HEK293T (cell line): ENCODE measurements at regions not wholly inside any gene's neighbourhood (a gene's known extent, or its start where the extent isn't known, plus 50 kb on each side); places are given as distances from the start of the nearest gene placed in this dataset.
"Not testable (repeated sequence)": the region's sequence is repeated elsewhere in the genome, so short reads cannot be mapped to it uniquely, and the experiment has no call there.

Experiments
- CTCF ChIA-PET: fragments of 350-600 bp; formaldehyde crosslinking; extraction: SDS; loops from one replicate; lab custom pipeline; 2021; ENCODE audit warnings: antibody characterized with exemption, inconsistent platforms; lab: Yijun Ruan, JAX
- POLR2A ChIA-PET: fragments of 350-600 bp; formaldehyde crosslinking; extraction: SDS; loops from one replicate; lab custom pipeline; 2020; ENCODE audit warnings: antibody characterized with exemption, inconsistent platforms; lab: Yijun Ruan, JAX
- DNase-seq: peaks from one replicate; pipeline ENCODE4 v3.0.0; 2012; ENCODE audit warnings: mixed read lengths; ENCODE audit errors: extremely low spot score
- ARNT ChIP-seq: fragments of 450-650 bp; IDR thresholded peaks from 2 replicates; pipeline ENCODE4 v1.6.1; 2017; ENCODE audit warnings: mild to moderate bottlenecking
- BHLHE40 ChIP-seq: fragments of 450-650 bp; IDR thresholded peaks from 2 replicates; pipeline ENCODE4 v1.6.1; 2016; ENCODE audit warnings: mild to moderate bottlenecking, moderate library complexity, borderline replicate concordance
- CTBP1 ChIP-seq: fragments of 450-650 bp; IDR thresholded peaks from 2 replicates; pipeline ENCODE4 v1.6.1; 2016; ENCODE audit warnings: borderline replicate concordance
- ELF4 ChIP-seq: fragments of 450-650 bp; IDR thresholded peaks from 2 replicates; pipeline ENCODE4 v1.6.1; 2017; ENCODE audit warnings: antibody characterized with exemption
- FOXA1 ChIP-seq: fragments of 450-650 bp; IDR thresholded peaks from 2 replicates; pipeline ENCODE4 v1.6.1; 2016; ENCODE audit warnings: mild to moderate bottlenecking
- FOXK2 ChIP-seq: fragments of 450-650 bp; IDR thresholded peaks from 2 replicates; pipeline ENCODE4 v1.6.1; 2016; ENCODE audit warnings: mild to moderate bottlenecking
- FOXM1 ChIP-seq: fragments of 450-650 bp; IDR thresholded peaks from 2 replicates; pipeline ENCODE4 v1.6.1; 2017; ENCODE audit warnings: mild to moderate bottlenecking, borderline replicate concordance
- HDGF ChIP-seq: fragments of 450-650 bp; IDR thresholded peaks from 2 replicates; pipeline ENCODE4 v1.6.1; 2017; ENCODE audit warnings: antibody characterized with exemption, borderline replicate concordance
- L3MBTL2 ChIP-seq: fragments of 450-650 bp; conservative IDR thresholded peaks from 2 replicates; pipeline ENCODE4 v1.6.1; 2016; ENCODE audit warnings: mild to moderate bottlenecking
- LEF1 ChIP-seq: fragments of 450-650 bp; IDR thresholded peaks from 2 replicates; pipeline ENCODE4 v1.6.1; 2017; ENCODE audit warnings: mild to moderate bottlenecking, borderline replicate concordance
- NFRKB ChIP-seq: fragments of 450-650 bp; IDR thresholded peaks from 2 replicates; pipeline ENCODE4 v1.6.1; 2016; ENCODE audit warnings: mild to moderate bottlenecking, moderate library complexity
- PKNOX1 ChIP-seq: fragments of 450-650 bp; IDR thresholded peaks from 2 replicates; pipeline ENCODE4 v1.6.1; 2016
- SP1 ChIP-seq: fragments of 450-650 bp; IDR thresholded peaks from 2 replicates; pipeline ENCODE4 v1.6.1; 2017
- SUZ12 ChIP-seq: fragments of 450-650 bp; IDR thresholded peaks from 2 replicates; pipeline ENCODE4 v1.6.1; 2016; ENCODE audit warnings: mild to moderate bottlenecking
- TARDBP ChIP-seq: fragments of 450-650 bp; IDR thresholded peaks from 2 replicates; pipeline ENCODE4 v1.6.1; 2016
- ZNF384 ChIP-seq: fragments of 450-650 bp; IDR thresholded peaks from 2 replicates; pipeline ENCODE4 v1.6.1; 2016

GRCh38 chr1:189701606-189702005 is 776.1 kb downstream of the BRINP3 start:
- DNase-seq, result no peak
- TF ChIP-seq SUZ12 (no peak), CTBP1 (no peak), SP1 (no peak), PKNOX1 (no peak), ARNT (no peak), TARDBP (no peak), L3MBTL2 (no peak), FOXK2 (no peak), HDGF (no peak)
- ChIA-PET CTCF (no interaction called here), POLR2A (no interaction called here)

GRCh38 chr1:189706594-189706993 is 771.1 kb downstream of the BRINP3 start:
- no peak for DNase-seq
- CTCF ChIA-PET, result no interaction called here
- no peak for TF ChIP-seq ARNT
- no peak for TF ChIP-seq ZNF384
- POLR2A ChIA-PET, result no interaction called here

- ChIA-PET CTCF (interaction anchor here (1.1 kb wide), 1 partner anchor 665 kb away, joined by 3 read pairs; no protein-coding TSS in a partner anchor), POLR2A (no interaction called here)
- TF ChIP-seq NFRKB (no peak), CTBP1 (no peak), LEF1 (no peak), FOXA1 (no peak), ELF4 (no peak), SP1 (no peak), FOXM1 (no peak), ZNF384 (no peak), L3MBTL2 (no peak), FOXK2 (no peak), TARDBP (no peak), HDGF (no peak), SUZ12 (no peak), BHLHE40 (no peak)
- DNase-seq, result peak; percentile 33
These were observed 769.0 kb downstream of the BRINP3 start for GRCh38 chr1:189708674-189709073.

- POLR2A ChIA-PET, DNase-seq, CTCF ChIA-PET: not testable (repeated sequence)
These were observed 759.4 kb downstream of the BRINP3 start for GRCh38 chr1:189718147-189718795.

GRCh38 chr1:189726806-189727205 is 750.9 kb downstream of the BRINP3 start:
- CTCF ChIA-PET, result no interaction called here
- TF ChIP-seq SUZ12 (no peak), BHLHE40 (no peak), HDGF (no peak), FOXA1 (no peak), ZNF384 (no peak), ELF4 (no peak)
- POLR2A ChIA-PET, result no interaction called here
- no peak for DNase-seq

GRCh38 chr1:189751311-189751710 is 726.4 kb downstream of the BRINP3 start:
- no peak for DNase-seq
- TF ChIP-seq LEF1, result no peak
- no peak for TF ChIP-seq TARDBP
- TF ChIP-seq SUZ12, result no peak
- no peak for TF ChIP-seq HDGF
- no peak for TF ChIP-seq BHLHE40
- no peak for TF ChIP-seq FOXA1
- no peak for TF ChIP-seq FOXM1
- no peak for TF ChIP-seq CTBP1
- no peak for TF ChIP-seq FOXK2
- no peak for TF ChIP-seq L3MBTL2
- TF ChIP-seq ELF4, result no peak
- no peak for TF ChIP-seq NFRKB
- TF ChIP-seq PKNOX1, result no peak
- no peak for TF ChIP-seq ZNF384
- TF ChIP-seq ARNT, result no peak
- no peak for TF ChIP-seq SP1
- CTCF ChIA-PET, result no interaction called here
- POLR2A ChIA-PET, result no interaction called here

- POLR2A ChIA-PET, result no interaction called here
- DNase-seq, result no peak
- CTCF ChIA-PET, result no interaction called here
- TF ChIP-seq FOXK2 (no peak), FOXA1 (no peak), TARDBP (no peak), ZNF384 (no peak), PKNOX1 (no peak)
These were observed 725.1 kb downstream of the BRINP3 start for GRCh38 chr1:189752461-189752995.

- DNase-seq, CTCF ChIA-PET, POLR2A ChIA-PET: not testable (repeated sequence)
These were observed 722.6 kb downstream of the BRINP3 start for GRCh38 chr1:189755100-189755499.
